Stomach (tissue), 4 donors: ENCODE measurements at regions not wholly inside any gene's neighbourhood (a gene's known extent, or its start where the extent isn't known, plus 50 kb on each side); places are given as distances from the start of the nearest gene placed in this dataset.

Source experiments
- CTCF ChIP-seq, 7 experiments: fragments of 450-650 bp in 4 of 7; fragments of 200-600 bp in 3 of 7; sonication (generic) in 3 of 7; IDR thresholded peaks; one replicate each; pipeline ENCODE4 v1.5.1; 2016 to 2019; ENCODE audit warnings: antibody characterized with exemption in 7 of 7, control low read depth in 2 of 7, mild to moderate bottlenecking in 1 of 7
- POLR2A ChIP-seq, 4 donors: fragments of 450-650 bp; IDR thresholded peaks; one replicate each; pipeline ENCODE4 v1.6.1; 2016; ENCODE audit warnings: antibody characterized with exemption in 4 of 4, control low read depth in 2 of 4, mild to moderate bottlenecking in 1 of 4, moderate library complexity in 1 of 4

- no peak for TF ChIP-seq CTCF (IDR thresholded peaks at IDR 0.05)
- no peak for TF ChIP-seq POLR2A (IDR thresholded peaks at IDR 0.05)
These were observed 1336.3 kb downstream of the C4orf33 start for GRCh38 chr4:130432289-130432688.
